Activated naive CD8-positive, alpha-beta T cell treated with anti-CD3 and anti-CD28 coated beads, Interleukin-2, amount 50 U/mL, for 24 hours (primary cell): ENCODE measurements at regions not wholly inside any gene's neighbourhood (a gene's known extent, or its start where the extent isn't known, plus 50 kb on each side); places are given as distances from the start of the nearest gene placed in this dataset.
"Not testable (repeated sequence)": the region's sequence is repeated elsewhere in the genome, so short reads cannot be mapped to it uniquely, and the experiment has no call there.

Source experiments
- ATAC-seq: fragments of 150-1000 bp; cut with Tn5 transposase; one replicate; pipeline ENCODE4 v1.10.0; 2021
- DNase-seq: peaks from one replicate; pipeline ENCODE4 v3.0.0; 2021
- H3K27ac Mint-ChIP-seq: one replicate; pipeline ENCODE4 v1.8.0; 2021; ENCODE audit warnings: mild to moderate bottlenecking, mixed read lengths
- H3K27me3 Mint-ChIP-seq: one replicate; pipeline ENCODE4 v1.8.0; 2021; ENCODE audit warnings: mixed read lengths
- H3K36me3 Mint-ChIP-seq: one replicate; pipeline ENCODE4 v1.8.0; 2021; ENCODE audit warnings: low read depth, mixed read lengths
- H3K4me1 Mint-ChIP-seq: one replicate; pipeline ENCODE4 v1.8.0; 2021; ENCODE audit warnings: mixed read lengths
- H3K4me3 Mint-ChIP-seq: one replicate; pipeline ENCODE4 v1.8.0; 2021; ENCODE audit warnings: mild to moderate bottlenecking, moderate library complexity, mixed read lengths
- H3K9me3 Mint-ChIP-seq: one replicate; pipeline ENCODE4 v1.8.0; 2021; ENCODE audit warnings: mixed read lengths

GRCh38 chr13:78102741-78103140 is 184.1 kb upstream of the EDNRB start:
- no peak for DNase-seq
- peaks cover 6% of the 10 kb centered on the region for H3K4me1 Mint-ChIP-seq
- peaks cover 3% of the 10 kb centered on the region for H3K27me3 Mint-ChIP-seq
- H3K4me3 Mint-ChIP-seq: no peak overlapping the region
- H3K9me3 Mint-ChIP-seq: no peaks in the 10 kb centered on the region
- H3K36me3 Mint-ChIP-seq: no peaks in the 10 kb centered on the region
- ATAC-seq: no peak
- H3K27ac Mint-ChIP-seq: no peak overlapping the region

GRCh38 chr13:78102121-78102677 is 183.6 kb upstream of the EDNRB start:
- Mint-ChIP-seq H3K27ac (no peak overlapping the region), H3K4me3 (no peak overlapping the region), H3K27me3 (peaks cover 3% of the 10 kb centered on the region), H3K36me3 (no peaks in the 10 kb centered on the region), H3K4me1 (peaks cover 6% of the 10 kb centered on the region), H3K9me3 (no peaks in the 10 kb centered on the region)
- DNase-seq: no peak
- no peak for ATAC-seq

- H3K4me3 Mint-ChIP-seq: no peak overlapping the region
- no peak for ATAC-seq
These were observed 181.9 kb upstream of the EDNRB start for GRCh38 chr13:78100486-78100885.

GRCh38 chr13:78098249-78098648 is 179.6 kb upstream of the EDNRB start:
- no peak for ATAC-seq

More at GRCh38 chr13:78100486-78100885, 181.9 kb upstream of the EDNRB start:
- peaks cover 6% of the 10 kb centered on the region for H3K27me3 Mint-ChIP-seq
- peaks cover 6% of the 10 kb centered on the region for H3K4me1 Mint-ChIP-seq
- no peak for DNase-seq
- H3K27ac Mint-ChIP-seq: no peak overlapping the region
- H3K36me3 Mint-ChIP-seq: no peaks in the 10 kb centered on the region
- no peaks in the 10 kb centered on the region for H3K9me3 Mint-ChIP-seq

GRCh38 chr13:78096221-78096620 is 177.6 kb upstream of the EDNRB start:
- Mint-ChIP-seq H3K9me3 (no peaks in the 10 kb centered on the region), H3K36me3 (no peaks in the 10 kb centered on the region), H3K4me3 (no peak overlapping the region), H3K4me1 (no peaks in the 10 kb centered on the region), H3K27me3 (peaks cover 5% of the 10 kb centered on the region), H3K27ac (no peak overlapping the region)
- ATAC-seq (no peak), DNase-seq (no peak)

More at GRCh38 chr13:78098249-78098648, 179.6 kb upstream of the EDNRB start:
- Mint-ChIP-seq H3K9me3 (no peaks in the 10 kb centered on the region), H3K4me1 (no peaks in the 10 kb centered on the region), H3K36me3 (no peaks in the 10 kb centered on the region), H3K27ac (no peak overlapping the region), H3K27me3 (peaks cover 6% of the 10 kb centered on the region), H3K4me3 (no peak overlapping the region)
- DNase-seq: no peak

GRCh38 chr13:78087966-78088678 is 169.5 kb upstream of the EDNRB start:
- DNase-seq (no peak), ATAC-seq (no peak)
- peaks cover 14% of the 10 kb centered on the region for H3K27me3 Mint-ChIP-seq
- no peak overlapping the region for H3K4me3 Mint-ChIP-seq
- H3K27ac Mint-ChIP-seq: no peak overlapping the region
- H3K36me3 Mint-ChIP-seq: no peaks in the 10 kb centered on the region
- H3K9me3 Mint-ChIP-seq: peaks cover 4% of the 10 kb centered on the region
- H3K4me1 Mint-ChIP-seq: no peaks in the 10 kb centered on the region

GRCh38 chr13:78085434-78086225 is 167.0 kb upstream of the EDNRB start:
- DNase-seq (no peak), ATAC-seq (no peak)
- no peaks in the 10 kb centered on the region for H3K4me1 Mint-ChIP-seq
- peaks cover 2% of the 10 kb centered on the region for H3K36me3 Mint-ChIP-seq
- H3K27me3 Mint-ChIP-seq: peaks cover 14% of the 10 kb centered on the region
- no peak overlapping the region for H3K4me3 Mint-ChIP-seq
- H3K9me3 Mint-ChIP-seq: peaks cover 17% of the 10 kb centered on the region
- no peak overlapping the region for H3K27ac Mint-ChIP-seq

GRCh38 chr13:78084401-78084800 is 165.8 kb upstream of the EDNRB start:
- Mint-ChIP-seq H3K27ac (no peak overlapping the region), H3K36me3 (peaks cover 2% of the 10 kb centered on the region), H3K9me3 (peaks cover 17% of the 10 kb centered on the region), H3K4me3 (no peak overlapping the region), H3K27me3 (peaks cover 16% of the 10 kb centered on the region), H3K4me1 (no peaks in the 10 kb centered on the region)
- no peak for DNase-seq
- no peak for ATAC-seq

- ATAC-seq (no peak), DNase-seq (no peak)
- Mint-ChIP-seq H3K9me3 (peaks cover 13% of the 10 kb centered on the region), H3K27ac (no peak overlapping the region), H3K27me3 (peaks cover 7% of the 10 kb centered on the region), H3K4me1 (no peaks in the 10 kb centered on the region), H3K4me3 (no peak overlapping the region), H3K36me3 (peaks cover 2% of the 10 kb centered on the region)
These were observed 159.5 kb upstream of the EDNRB start for GRCh38 chr13:78078168-78078567.

- Mint-ChIP-seq H3K36me3 (no peaks in the 10 kb centered on the region), H3K4me3 (no peak overlapping the region), H3K27ac (no peak overlapping the region), H3K4me1 (no peaks in the 10 kb centered on the region), H3K27me3 (no peaks in the 10 kb centered on the region), H3K9me3 (no peaks in the 10 kb centered on the region)
- DNase-seq (no peak), ATAC-seq (no peak)
These were observed 148.7 kb upstream of the EDNRB start for GRCh38 chr13:78067290-78067689.

- no peaks in the 10 kb centered on the region for H3K9me3 Mint-ChIP-seq
- H3K27ac Mint-ChIP-seq: no peak overlapping the region
- no peaks in the 10 kb centered on the region for H3K27me3 Mint-ChIP-seq
- ATAC-seq (no peak), DNase-seq (no peak)
- H3K4me3 Mint-ChIP-seq: no peak overlapping the region
- H3K4me1 Mint-ChIP-seq: no peaks in the 10 kb centered on the region
- no peaks in the 10 kb centered on the region for H3K36me3 Mint-ChIP-seq
These were observed 146.5 kb upstream of the EDNRB start for GRCh38 chr13:78065141-78065540.

- H3K27me3 Mint-ChIP-seq: no peaks in the 10 kb centered on the region
- no peak overlapping the region for H3K4me3 Mint-ChIP-seq
- no peak for ATAC-seq
- H3K9me3 Mint-ChIP-seq: peaks cover 1% of the 10 kb centered on the region
- H3K4me1 Mint-ChIP-seq: no peaks in the 10 kb centered on the region
- no peak overlapping the region for H3K27ac Mint-ChIP-seq
- H3K36me3 Mint-ChIP-seq: no peaks in the 10 kb centered on the region
- no peak for DNase-seq
These were observed 143.2 kb upstream of the EDNRB start for GRCh38 chr13:78061806-78062205.

GRCh38 chr13:78060966-78061365 is 142.3 kb upstream of the EDNRB start:
- no peaks in the 10 kb centered on the region for H3K36me3 Mint-ChIP-seq

GRCh38 chr13:78056865-78057264 is 138.2 kb upstream of the EDNRB start:
- not testable (repeated sequence) for H3K4me1 Mint-ChIP-seq, H3K27me3 Mint-ChIP-seq, H3K9me3 Mint-ChIP-seq, H3K27ac Mint-ChIP-seq, ATAC-seq, DNase-seq, H3K4me3 Mint-ChIP-seq, H3K36me3 Mint-ChIP-seq

More at GRCh38 chr13:78060966-78061365, 142.3 kb upstream of the EDNRB start:
- DNase-seq (no peak), ATAC-seq (no peak)
- no peaks in the 10 kb centered on the region for H3K4me1 Mint-ChIP-seq
- H3K27me3 Mint-ChIP-seq: no peaks in the 10 kb centered on the region
- H3K9me3 Mint-ChIP-seq: peaks cover 7% of the 10 kb centered on the region
- H3K27ac Mint-ChIP-seq: no peak overlapping the region
- H3K4me3 Mint-ChIP-seq: no peak overlapping the region

GRCh38 chr13:78054157-78054556 is 135.5 kb upstream of the EDNRB start:
- ATAC-seq (no peak), DNase-seq (no peak)
- peaks cover 2% of the 10 kb centered on the region for H3K27me3 Mint-ChIP-seq
- H3K27ac Mint-ChIP-seq: no peak overlapping the region
- no peaks in the 10 kb centered on the region for H3K4me1 Mint-ChIP-seq
- no peaks in the 10 kb centered on the region for H3K36me3 Mint-ChIP-seq
- H3K4me3 Mint-ChIP-seq: no peak overlapping the region
- H3K9me3 Mint-ChIP-seq: peaks cover 7% of the 10 kb centered on the region
